OCI-M2 (cell line): ENCODE measurements at regions not wholly inside any gene's neighbourhood (a gene's known extent, or its start where the extent isn't known, plus 50 kb on each side); places are given as distances from the start of the nearest gene placed in this dataset.

Experiments used
- DNase-seq: peaks from one replicate; lab custom pipeline; 2025; ENCODE audit not compliant: unreplicated experiment; lab: John Stamatoyannopoulos, UW

GRCh38 chr2:59073286-59073685 lies 832.2 kb upstream of the FANCL start:
- DNase-seq, result no peak

- no peak for DNase-seq
These were observed 827.1 kb upstream of the FANCL start for GRCh38 chr2:59068255-59068654.

- DNase-seq, result no peak
These were observed 825.8 kb upstream of the FANCL start for GRCh38 chr2:59066787-59067399.

GRCh38 chr2:59047373-59047995 lies 806.4 kb upstream of the FANCL start:
- no peak for DNase-seq

GRCh38 chr2:59046401-59047372 lies 805.6 kb upstream of the FANCL start:
- DNase-seq, result no peak

- no peak for DNase-seq
These were observed 803.6 kb upstream of the FANCL start for GRCh38 chr2:59044736-59045135.

GRCh38 chr2:59041139-59041538 lies 800.0 kb upstream of the FANCL start:
- DNase-seq, result no peak

GRCh38 chr2:59034837-59035236 lies 793.7 kb upstream of the FANCL start:
- DNase-seq, result no peak

GRCh38 chr2:59034106-59034505 lies 793.0 kb upstream of the FANCL start:
- no peak for DNase-seq

GRCh38 chr2:59033661-59034060 lies 792.5 kb upstream of the FANCL start:
- no peak for DNase-seq

GRCh38 chr2:59032499-59032898 lies 791.4 kb upstream of the FANCL start:
- no peak for DNase-seq

GRCh38 chr2:59029058-59029457 lies 787.9 kb upstream of the FANCL start:
- DNase-seq, result no peak

GRCh38 chr2:59027320-59027719 lies 786.2 kb upstream of the FANCL start:
- DNase-seq, result no peak

GRCh38 chr2:59025157-59025757 lies 784.1 kb upstream of the FANCL start:
- DNase-seq, result no peak

- no peak for DNase-seq
These were observed 780.7 kb upstream of the FANCL start for GRCh38 chr2:59021786-59022185.

GRCh38 chr2:59019566-59020159 lies 778.5 kb upstream of the FANCL start:
- DNase-seq, result no peak

- DNase-seq, result no peak
These were observed 777.6 kb upstream of the FANCL start for GRCh38 chr2:59018737-59019136.

GRCh38 chr2:59015027-59015426 lies 773.9 kb upstream of the FANCL start:
- no peak for DNase-seq

- DNase-seq, result no peak
These were observed 771.8 kb upstream of the FANCL start for GRCh38 chr2:59012971-59013370.

- no peak for DNase-seq
These were observed 771.1 kb upstream of the FANCL start for GRCh38 chr2:59012234-59012633.

GRCh38 chr2:59008950-59009349 lies 767.8 kb upstream of the FANCL start:
- no peak for DNase-seq
